ENCODE measurements at regions not wholly inside any gene's neighbourhood (a gene's known extent, or its start where the extent isn't known, plus 50 kb on each side); places are given as distances from the start of the nearest gene placed in this dataset.
"Not testable (repeated sequence)": the region's sequence is repeated elsewhere in the genome, so short reads cannot be mapped to it uniquely, and the experiment has no call there.

- Mint-ChIP-seq H3K36me3 (ENCODE audit: unreplicated experiment) (no peaks in the 10 kb centered on the region), H3K27me3 (ENCODE audit: unreplicated experiment) (no peaks in the 10 kb centered on the region), H3K4me3 (ENCODE audit: unreplicated experiment) (no peak overlapping the region), H3K9me3 (ENCODE audit: unreplicated experiment) (no peaks in the 10 kb centered on the region), H3K27ac (ENCODE audit: unreplicated experiment) (no peak overlapping the region), H3K4me1 (ENCODE audit: low read depth, unreplicated experiment) (no peaks in the 10 kb centered on the region)
- DNase-seq: no peak
- no peak for TF ChIP-seq CTCF (IDR thresholded peaks at IDR 0.05; ENCODE audit: partially characterized antibody, unreplicated experiment)
These were observed 359.4 kb upstream of the ADAMTS5 start for GRCh38 chr21:27326301-27326700.

GRCh38 chr21:27323331-27323730, 356.4 kb upstream of the ADAMTS5 start:
- no peaks in the 10 kb centered on the region for H3K4me1 Mint-ChIP-seq (ENCODE audit: low read depth, unreplicated experiment)
- no peaks in the 10 kb centered on the region for H3K36me3 Mint-ChIP-seq (ENCODE audit: unreplicated experiment)
- no peak for DNase-seq
- TF ChIP-seq CTCF (IDR thresholded peaks at IDR 0.05; ENCODE audit: partially characterized antibody, unreplicated experiment): no peak
- H3K9me3 Mint-ChIP-seq (ENCODE audit: unreplicated experiment): no peaks in the 10 kb centered on the region
- H3K27me3 Mint-ChIP-seq (ENCODE audit: unreplicated experiment): no peaks in the 10 kb centered on the region
- no peak overlapping the region for H3K27ac Mint-ChIP-seq (ENCODE audit: unreplicated experiment)
- no peak overlapping the region for H3K4me3 Mint-ChIP-seq (ENCODE audit: unreplicated experiment)

GRCh38 chr21:27321791-27322190, 354.9 kb upstream of the ADAMTS5 start:
- Mint-ChIP-seq H3K27me3 (ENCODE audit: unreplicated experiment) (no peaks in the 10 kb centered on the region), H3K36me3 (ENCODE audit: unreplicated experiment) (no peaks in the 10 kb centered on the region), H3K27ac (ENCODE audit: unreplicated experiment) (no peak overlapping the region), H3K4me3 (ENCODE audit: unreplicated experiment) (no peak overlapping the region), H3K4me1 (ENCODE audit: low read depth, unreplicated experiment) (no peaks in the 10 kb centered on the region), H3K9me3 (ENCODE audit: unreplicated experiment) (no peaks in the 10 kb centered on the region)
- DNase-seq: no peak
- no peak for TF ChIP-seq CTCF (IDR thresholded peaks at IDR 0.05; ENCODE audit: partially characterized antibody, unreplicated experiment)

- TF ChIP-seq CTCF (IDR thresholded peaks at IDR 0.05; ENCODE audit: partially characterized antibody, unreplicated experiment): no peak
- H3K9me3 Mint-ChIP-seq (ENCODE audit: unreplicated experiment): no peaks in the 10 kb centered on the region
- H3K27ac Mint-ChIP-seq (ENCODE audit: unreplicated experiment): no peak overlapping the region
- no peaks in the 10 kb centered on the region for H3K36me3 Mint-ChIP-seq (ENCODE audit: unreplicated experiment)
- DNase-seq: no peak
- H3K27me3 Mint-ChIP-seq (ENCODE audit: unreplicated experiment): no peaks in the 10 kb centered on the region
- H3K4me1 Mint-ChIP-seq (ENCODE audit: low read depth, unreplicated experiment): no peaks in the 10 kb centered on the region
- no peak overlapping the region for H3K4me3 Mint-ChIP-seq (ENCODE audit: unreplicated experiment)
These were observed 354.0 kb upstream of the ADAMTS5 start for GRCh38 chr21:27320868-27321267.

GRCh38 chr21:27317601-27318000, 350.7 kb upstream of the ADAMTS5 start:
- not testable (repeated sequence) for DNase-seq; H3K9me3 Mint-ChIP-seq (ENCODE audit: unreplicated experiment); H3K4me3 Mint-ChIP-seq (ENCODE audit: unreplicated experiment)

GRCh38 chr21:27315373-27315772, 348.5 kb upstream of the ADAMTS5 start:
- no peaks in the 10 kb centered on the region for H3K9me3 Mint-ChIP-seq (ENCODE audit: unreplicated experiment)
- no peak overlapping the region for H3K27ac Mint-ChIP-seq (ENCODE audit: unreplicated experiment)
- no peak for TF ChIP-seq CTCF (IDR thresholded peaks at IDR 0.05; ENCODE audit: partially characterized antibody, unreplicated experiment)
- no peak for DNase-seq
- H3K36me3 Mint-ChIP-seq (ENCODE audit: unreplicated experiment): no peaks in the 10 kb centered on the region
- H3K4me3 Mint-ChIP-seq (ENCODE audit: unreplicated experiment): no peak overlapping the region
- no peaks in the 10 kb centered on the region for H3K27me3 Mint-ChIP-seq (ENCODE audit: unreplicated experiment)
- no peaks in the 10 kb centered on the region for H3K4me1 Mint-ChIP-seq (ENCODE audit: low read depth, unreplicated experiment)

More at GRCh38 chr21:27317601-27318000, 350.7 kb upstream of the ADAMTS5 start:
- not testable (repeated sequence) for H3K36me3 Mint-ChIP-seq (ENCODE audit: unreplicated experiment); H3K27ac Mint-ChIP-seq (ENCODE audit: unreplicated experiment); H3K4me1 Mint-ChIP-seq (ENCODE audit: low read depth, unreplicated experiment); H3K27me3 Mint-ChIP-seq (ENCODE audit: unreplicated experiment)
